ENCODE measurements at regions not wholly inside any gene's neighbourhood (a gene's known extent, or its start where the extent isn't known, plus 50 kb on each side); places are given as distances from the start of the nearest gene placed in this dataset.

- no peaks in the 10 kb centered on the region for H3K36me3 ChIP-seq (replicated peaks in 1 of 2; ENCODE audit: control extremely low read depth in 1 of 2, control insufficient read depth in 1 of 2, extremely low read depth in 1 of 2, insufficient read depth in 2 of 2, low read length in 1 of 2)
- TF ChIP-seq, protein P1, sequence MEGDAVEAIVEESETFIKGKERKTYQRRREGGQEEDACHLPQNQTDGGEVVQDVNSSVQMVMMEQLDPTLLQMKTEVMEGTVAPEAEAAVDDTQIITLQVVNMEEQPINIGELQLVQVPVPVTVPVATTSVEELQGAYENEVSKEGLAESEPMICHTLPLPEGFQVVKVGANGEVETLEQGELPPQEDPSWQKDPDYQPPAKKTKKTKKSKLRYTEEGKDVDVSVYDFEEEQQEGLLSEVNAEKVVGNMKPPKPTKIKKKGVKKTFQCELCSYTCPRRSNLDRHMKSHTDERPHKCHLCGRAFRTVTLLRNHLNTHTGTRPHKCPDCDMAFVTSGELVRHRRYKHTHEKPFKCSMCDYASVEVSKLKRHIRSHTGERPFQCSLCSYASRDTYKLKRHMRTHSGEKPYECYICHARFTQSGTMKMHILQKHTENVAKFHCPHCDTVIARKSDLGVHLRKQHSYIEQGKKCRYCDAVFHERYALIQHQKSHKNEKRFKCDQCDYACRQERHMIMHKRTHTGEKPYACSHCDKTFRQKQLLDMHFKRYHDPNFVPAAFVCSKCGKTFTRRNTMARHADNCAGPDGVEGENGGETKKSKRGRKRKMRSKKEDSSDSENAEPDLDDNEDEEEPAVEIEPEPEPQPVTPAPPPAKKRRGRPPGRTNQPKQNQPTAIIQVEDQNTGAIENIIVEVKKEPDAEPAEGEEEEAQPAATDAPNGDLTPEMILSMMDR (IDR thresholded peaks at IDR 0.05): no peak
- TF ChIP-seq EZH2 (IDR thresholded peaks at IDR 0.05; ENCODE audit: borderline replicate concordance, insufficient read depth, low read depth, low read length, poor library complexity, severe bottlenecking): no peak
- peak overlapping the region in 1 of 5 experiments; percentile 52 for H3K4me3 ChIP-seq (ENCODE audit: control extremely low read depth in 1 of 5, extremely low read depth in 1 of 5, insufficient read depth in 1 of 5, low read depth in 2 of 5, low read length in 4 of 5)
- H3K9me3 ChIP-seq (ENCODE audit: control extremely low read depth in 1 of 3, control insufficient read depth in 2 of 3, insufficient read depth in 1 of 3, low read length in 2 of 3): peaks cover 0 to 5% (median 0%) of the 10 kb centered on the region in 3 donors
- DNase-seq: no peak
- H3K9ac ChIP-seq (ENCODE audit: low read length): peak overlapping the region; percentile 50
- no CpG with 5 or more reads among the region's 3 CpGs for WGBS (ENCODE audit: insufficient coverage)
- peak overlapping the region; percentile 17 for H3K27ac Mint-ChIP-seq
- H3K4me1 ChIP-seq (ENCODE audit: control insufficient read depth in 2 of 2, insufficient read depth in 2 of 2, low read length in 2 of 2): peaks cover 50 to 72% of the 10 kb centered on the region in 2 donors
- no peaks in the 10 kb centered on the region for H3K27me3 Mint-ChIP-seq
- no peaks in the 10 kb centered on the region for H3K79me2 ChIP-seq (ENCODE audit: control insufficient read depth, insufficient read depth, low read length)
- peak overlapping the region in 1 of 2 donors; percentile 72 for H3K27ac ChIP-seq (ENCODE audit: low read length in 2 of 2)
- intact Hi-C loops (cut with micrococcal nuclease): no loop called here
- POLR2A ChIA-PET: no interaction called here
- H3K4me2 ChIP-seq (replicated peaks; ENCODE audit: low read depth, low read length, poor library complexity, severe bottlenecking): peak overlapping the region; percentile 71
- no peaks in the 10 kb centered on the region for H3K27me3 ChIP-seq (replicated peaks in 1 of 4; ENCODE audit: control extremely low read depth in 1 of 4, control insufficient read depth in 3 of 4, insufficient read depth in 4 of 4, low read length in 3 of 4)
- no peak for ATAC-seq (ENCODE audit: low read depth)
- H3K4me1 Mint-ChIP-seq: peaks cover 84% of the 10 kb centered on the region
- H3K4me3 Mint-ChIP-seq: peak overlapping the region; percentile 81
- CTCF ChIA-PET: interaction anchor here (0.8 to 2.6 kb wide), 3 partner anchors 8 to 370 kb away, joined by 3 to 7 read pairs (median 3); no protein-coding TSS in a partner anchor
- H2AFZ ChIP-seq (ENCODE audit: insufficient read depth, low read depth, low read length, poor library complexity, severe bottlenecking): no peak overlapping the region
- no peaks in the 10 kb centered on the region for H3K9me3 Mint-ChIP-seq (ENCODE audit: insufficient read depth)
- no peaks in the 10 kb centered on the region for H4K20me1 ChIP-seq (ENCODE audit: control insufficient read depth, insufficient read depth, low read length, poor library complexity, severe bottlenecking)
These were observed 327.0 kb downstream of the ETS1 start for GRCh38 chr11:128260398-128260797.

DNA sequence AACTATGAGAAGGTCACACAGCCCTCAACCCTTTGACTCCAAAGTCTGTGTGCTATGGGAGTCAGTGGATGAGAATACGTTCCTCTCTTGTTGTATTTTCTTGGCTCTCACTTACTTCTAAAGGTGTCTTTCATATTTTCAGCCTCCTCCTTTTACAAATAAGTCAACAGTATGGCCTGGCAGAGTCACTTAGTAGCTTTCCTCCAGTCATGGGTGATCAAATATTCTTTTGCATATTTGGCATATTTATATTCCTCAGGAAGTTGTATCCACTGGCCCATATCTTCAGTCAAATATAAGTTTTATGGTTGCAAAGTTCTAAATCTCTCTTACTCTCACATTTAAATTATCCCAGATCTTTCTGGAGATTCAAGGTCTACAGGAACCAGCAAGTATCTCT, 327.5 kb downstream of the ETS1 start:
- no peaks in the 10 kb centered on the region for H3K27me3 ChIP-seq (replicated peaks in 1 of 4; ENCODE audit: control extremely low read depth in 1 of 4, control insufficient read depth in 3 of 4, insufficient read depth in 4 of 4, low read length in 3 of 4)
- peaks cover 0 to 5% (median 0%) of the 10 kb centered on the region in 3 donors for H3K9me3 ChIP-seq (ENCODE audit: control extremely low read depth in 1 of 3, control insufficient read depth in 2 of 3, insufficient read depth in 1 of 3, low read length in 2 of 3)
- Mint-ChIP-seq H3K9me3 (ENCODE audit: insufficient read depth) (no peaks in the 10 kb centered on the region), H3K27ac (peak overlapping the region; percentile 87), H3K4me3 (peak overlapping the region; percentile 63), H3K4me1 (peaks cover 84% of the 10 kb centered on the region), H3K27me3 (no peaks in the 10 kb centered on the region)
- ATAC-seq (ENCODE audit: low read depth): no peak
- no CpG with 5 or more reads among the region's 1 CpG for WGBS (ENCODE audit: insufficient coverage)
- DNase-seq: peak; percentile 21
- peak overlapping the region; percentile 8 for H2AFZ ChIP-seq (ENCODE audit: insufficient read depth, low read depth, low read length, poor library complexity, severe bottlenecking)
- no peaks in the 10 kb centered on the region for H4K20me1 ChIP-seq (ENCODE audit: control insufficient read depth, insufficient read depth, low read length, poor library complexity, severe bottlenecking)
- TF ChIP-seq, protein P1 (IDR thresholded peaks at IDR 0.05): no peak
- no peak for TF ChIP-seq EZH2 (IDR thresholded peaks at IDR 0.05; ENCODE audit: borderline replicate concordance, insufficient read depth, low read depth, low read length, poor library complexity, severe bottlenecking)
- CTCF ChIA-PET: interaction anchor here (0.8 to 2.6 kb wide), 5 partner anchors 8 to 102 kb away, joined by 3 to 7 read pairs (median 3); no protein-coding TSS in a partner anchor
- intact Hi-C loops (cut with micrococcal nuclease): no loop called here
- peak overlapping the region; percentile 71 for H3K4me2 ChIP-seq (replicated peaks; ENCODE audit: low read depth, low read length, poor library complexity, severe bottlenecking)
- peaks cover 50 to 78% of the 10 kb centered on the region in 2 donors for H3K4me1 ChIP-seq (ENCODE audit: control insufficient read depth in 2 of 2, insufficient read depth in 2 of 2, low read length in 2 of 2)
- H3K27ac ChIP-seq (ENCODE audit: low read length in 2 of 2): peak overlapping the region; percentile 63 to 72
- H3K4me3 ChIP-seq (ENCODE audit: control extremely low read depth in 1 of 5, extremely low read depth in 1 of 5, insufficient read depth in 1 of 5, low read depth in 2 of 5, low read length in 4 of 5): peak overlapping the region in 2 of 5 experiments; percentile 19 to 52
- H3K79me2 ChIP-seq (ENCODE audit: control insufficient read depth, insufficient read depth, low read length): no peaks in the 10 kb centered on the region
- no peaks in the 10 kb centered on the region for H3K36me3 ChIP-seq (replicated peaks in 1 of 2; ENCODE audit: control extremely low read depth in 1 of 2, control insufficient read depth in 1 of 2, extremely low read depth in 1 of 2, insufficient read depth in 2 of 2, low read length in 1 of 2)
- peak overlapping the region; percentile 50 for H3K9ac ChIP-seq (ENCODE audit: low read length)
- POLR2A ChIA-PET: no interaction called here

Measured in B cell (primary cell).